ENCODE measurements at regions not wholly inside any gene's neighbourhood (a gene's known extent, or its start where the extent isn't known, plus 50 kb on each side); places are given as distances from the start of the nearest gene placed in this dataset.

- TF ChIP-seq CTCF (IDR thresholded peaks at IDR 0.05) (no peak), POLR2A (IDR thresholded peaks at IDR 0.05) (no peak), POLR2AphosphoS5 (IDR thresholded peaks at IDR 0.05) (no peak)
Measured at GRCh38 chr1:29806646-29807319, 570.5 kb downstream of the PTPRU start.

Measured in upper lobe of left lung (tissue), 4 donors.